Liver (tissue), 8 donors: ENCODE measurements at regions not wholly inside any gene's neighbourhood (a gene's known extent, or its start where the extent isn't known, plus 50 kb on each side); places are given as distances from the start of the nearest gene placed in this dataset.

ENCODE experiments used
- DNase-seq: peaks from one replicate; pipeline ENCODE4 v3.0.0-alpha.2; 2017; ENCODE audit warnings: low spot score
- H3K27ac ChIP-seq, 2 donors: one replicate each; pipeline ENCODE4 v1.7.0; 2013; ENCODE audit warnings: inconsistent platforms in 2 of 2, low read length in 2 of 2, control low read depth in 1 of 2, low read depth in 1 of 2, mild to moderate bottlenecking in 1 of 2
- H3K27me3 ChIP-seq, 4 donors: one replicate each; pipeline versions ENCODE4 v1.6.1 to v1.7.0; 2013; ENCODE audit warnings: low read length in 3 of 4, inconsistent platforms in 1 of 4, mild to moderate bottlenecking in 1 of 4, moderate library complexity in 1 of 4; ENCODE audit not compliant: control insufficient read depth in 4 of 4, insufficient read depth in 4 of 4
- H3K36me3 ChIP-seq, 4 donors: one replicate each; pipeline versions ENCODE4 v1.6.1 to v1.7.0; 2013; ENCODE audit warnings: low read length in 3 of 4, mild to moderate bottlenecking in 3 of 4, low read depth in 1 of 4, moderate library complexity in 1 of 4; ENCODE audit not compliant: control insufficient read depth in 4 of 4, insufficient read depth in 3 of 4
- H3K4me1 ChIP-seq, 4 donors: one replicate each; pipeline versions ENCODE4 v1.6.1 to v1.7.0; 2013; ENCODE audit warnings: low read length in 3 of 4, mild to moderate bottlenecking in 3 of 4, moderate library complexity in 1 of 4; ENCODE audit not compliant: control insufficient read depth in 4 of 4, insufficient read depth in 4 of 4
- H3K4me3 ChIP-seq, 3 donors: one replicate each; pipeline versions ENCODE4 v1.6.1 to v1.7.0; 2013; ENCODE audit warnings: low read length in 3 of 3, control low read depth in 1 of 3, low read depth in 1 of 3, mild to moderate bottlenecking in 1 of 3
- H3K9ac ChIP-seq, 2 donors: one replicate each; pipeline ENCODE4 v1.7.0; 2013; ENCODE audit warnings: low read length in 2 of 2, mild to moderate bottlenecking in 2 of 2, moderate library complexity in 2 of 2, control low read depth in 1 of 2, low read depth in 1 of 2
- H3K9me3 ChIP-seq, 4 donors: one replicate each; pipeline versions ENCODE4 v1.6.1 to v1.7.0; 2013; ENCODE audit warnings: low read length in 3 of 4; ENCODE audit not compliant: control insufficient read depth in 4 of 4
- EGR1 ChIP-seq, 2 donors: IDR thresholded peaks; 2 replicates each; pipeline ENCODE4 v1.6.1; 2016 to 2018; ENCODE audit warnings: antibody characterized with exemption in 2 of 2, low read depth in 2 of 2
- FOXA1 ChIP-seq: IDR thresholded peaks from 2 replicates; pipeline ENCODE4 v1.6.1; 2016; ENCODE audit warnings: antibody characterized with exemption
- FOXA2 ChIP-seq: IDR thresholded peaks from 2 replicates; pipeline ENCODE4 v1.6.1; 2016; ENCODE audit warnings: antibody characterized with exemption
- GABPA ChIP-seq, 2 donors: IDR thresholded peaks in 1 of 2; conservative IDR thresholded peaks in 1 of 2; 2 replicates each; pipeline ENCODE4 v1.6.1; 2016; ENCODE audit warnings: antibody characterized with exemption in 2 of 2, mild to moderate bottlenecking in 1 of 2, moderate library complexity in 1 of 2
- HNF4A ChIP-seq, 2 donors: conservative IDR thresholded peaks; 2 replicates each; pipeline ENCODE4 v1.6.1; 2016; ENCODE audit warnings: antibody characterized with exemption in 2 of 2, mild to moderate bottlenecking in 2 of 2
- HNF4G ChIP-seq: IDR thresholded peaks from 2 replicates; pipeline ENCODE4 v1.6.1; 2016; ENCODE audit warnings: antibody characterized with exemption
- JUND ChIP-seq, 2 donors: IDR thresholded peaks; 2 replicates each; pipeline ENCODE4 v1.6.1; 2016; ENCODE audit warnings: antibody characterized with exemption in 2 of 2
- NR2F2 ChIP-seq: IDR thresholded peaks from 2 replicates; pipeline ENCODE4 v1.6.1; 2016; ENCODE audit warnings: antibody characterized with exemption
- RAD21 ChIP-seq, 2 donors: IDR thresholded peaks; 2 replicates each; pipeline ENCODE4 v1.6.1; 2016; ENCODE audit warnings: antibody characterized with exemption in 2 of 2, mild to moderate bottlenecking in 2 of 2
- RXRA ChIP-seq, 2 donors: IDR thresholded peaks; 2 replicates each; pipeline ENCODE4 v1.6.1; 2017 to 2018; ENCODE audit warnings: antibody characterized with exemption in 2 of 2, mild to moderate bottlenecking in 1 of 2
- SP1 ChIP-seq: IDR thresholded peaks from 2 replicates; pipeline ENCODE4 v1.6.1; 2018; ENCODE audit warnings: antibody characterized with exemption, mild to moderate bottlenecking
- TAF1 ChIP-seq: conservative IDR thresholded peaks from 2 replicates; pipeline ENCODE4 v1.6.1; 2016; ENCODE audit warnings: antibody characterized with exemption, mild to moderate bottlenecking
- YY1 ChIP-seq: IDR thresholded peaks from 2 replicates; pipeline ENCODE4 v1.6.1; 2016; ENCODE audit warnings: antibody characterized with exemption, mild to moderate bottlenecking
- WGBS: extraction: QIAGEN DNeasy Blood & Tissue Kit; methylation state at CpG from one replicate; pipeline ENCODE4 v1.1.7; 2013; 5-methylcytosine and 5-hydroxymethylcytosine counted together
- TF ChIP-seq, protein P1 (sequence below): IDR thresholded peaks from 2 replicates; pipeline ENCODE4 v1.6.1; 2016; ENCODE audit warnings: antibody characterized with exemption
- TF ChIP-seq, protein P2 (sequence below): fragments of 150-350 bp; IDR thresholded peaks from 2 replicates; pipeline ENCODE4 v1.5.1; 2017; ENCODE audit warnings: improper control_type of control experiment, low read depth, low read length; ENCODE audit not compliant: missing input control
- TF ChIP-seq, protein P3 (sequence below): IDR thresholded peaks from 2 replicates; pipeline ENCODE4 v1.6.1; 2016; ENCODE audit warnings: antibody characterized with exemption
- TF ChIP-seq, protein P4 (sequence below): IDR thresholded peaks from 2 replicates; pipeline ENCODE4 v1.6.1; 2016; ENCODE audit warnings: antibody characterized with exemption, mild to moderate bottlenecking
- TF ChIP-seq, protein P5 (sequence below): IDR thresholded peaks from 2 replicates; pipeline ENCODE4 v1.6.1; 2016; ENCODE audit warnings: antibody characterized with exemption
- donor health status: healthy.
- donor health status: healthy.
- donor health status: healthy.
- donor health status: healthy.
- donor health status: healthy.

DNA sequence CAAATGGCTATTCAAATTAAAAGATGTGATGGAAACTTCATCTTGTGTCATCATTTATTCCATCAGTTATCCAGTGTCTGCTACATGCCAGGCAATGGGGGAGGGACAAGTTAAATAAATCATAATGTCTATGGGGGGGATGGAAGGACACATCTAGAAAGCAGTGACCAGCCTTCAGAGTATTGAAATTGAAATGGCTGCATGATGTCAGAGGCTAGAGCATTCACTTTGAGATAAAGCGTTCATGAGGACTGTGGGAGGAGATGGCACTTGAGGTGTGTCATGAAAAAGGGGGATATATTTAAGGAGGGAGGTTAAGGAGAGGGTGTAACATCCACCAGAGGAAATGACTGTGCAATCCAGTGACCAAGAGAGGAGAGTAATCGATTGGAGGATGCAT is 50.6 kb downstream of the SLIT2 start:
- 89% methylated on average over 2 of the region's 2 CpGs for WGBS
- Histone ChIP-seq H3K9me3 (no peaks in the 10 kb centered on the region), H3K27me3 (no peaks in the 10 kb centered on the region), H3K27ac (no peak overlapping the region), H3K4me3 (no peak overlapping the region), H3K4me1 (no peaks in the 10 kb centered on the region), H3K36me3 (no peaks in the 10 kb centered on the region), H3K9ac (no peak overlapping the region)
- TF ChIP-seq RAD21 (IDR thresholded peaks at IDR 0.05) (no peak), SP1 (no peak), HNF4A (conservative IDR thresholded peaks at IDR 0.05) (no peak), HNF4G (no peak), GABPA (IDR thresholded peaks at IDR 0.05 in 1 of 2, conservative IDR thresholded peaks at IDR 0.05 in 1 of 2) (no peak), NR2F2 (no peak), FOXA2 (no peak), FOXA1 (no peak), RXRA (IDR thresholded peaks at IDR 0.05) (no peak), JUND (IDR thresholded peaks at IDR 0.05) (no peak), YY1 (no peak), EGR1 (IDR thresholded peaks at IDR 0.05; ENCODE audit: low read depth in 2 of 2) (no peak), TAF1 (no peak)
- TF ChIP-seq, protein P1, sequence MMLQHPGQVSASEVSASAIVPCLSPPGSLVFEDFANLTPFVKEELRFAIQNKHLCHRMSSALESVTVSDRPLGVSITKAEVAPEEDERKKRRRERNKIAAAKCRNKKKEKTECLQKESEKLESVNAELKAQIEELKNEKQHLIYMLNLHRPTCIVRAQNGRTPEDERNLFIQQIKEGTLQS, result no peak
- TF ChIP-seq, protein P2, sequence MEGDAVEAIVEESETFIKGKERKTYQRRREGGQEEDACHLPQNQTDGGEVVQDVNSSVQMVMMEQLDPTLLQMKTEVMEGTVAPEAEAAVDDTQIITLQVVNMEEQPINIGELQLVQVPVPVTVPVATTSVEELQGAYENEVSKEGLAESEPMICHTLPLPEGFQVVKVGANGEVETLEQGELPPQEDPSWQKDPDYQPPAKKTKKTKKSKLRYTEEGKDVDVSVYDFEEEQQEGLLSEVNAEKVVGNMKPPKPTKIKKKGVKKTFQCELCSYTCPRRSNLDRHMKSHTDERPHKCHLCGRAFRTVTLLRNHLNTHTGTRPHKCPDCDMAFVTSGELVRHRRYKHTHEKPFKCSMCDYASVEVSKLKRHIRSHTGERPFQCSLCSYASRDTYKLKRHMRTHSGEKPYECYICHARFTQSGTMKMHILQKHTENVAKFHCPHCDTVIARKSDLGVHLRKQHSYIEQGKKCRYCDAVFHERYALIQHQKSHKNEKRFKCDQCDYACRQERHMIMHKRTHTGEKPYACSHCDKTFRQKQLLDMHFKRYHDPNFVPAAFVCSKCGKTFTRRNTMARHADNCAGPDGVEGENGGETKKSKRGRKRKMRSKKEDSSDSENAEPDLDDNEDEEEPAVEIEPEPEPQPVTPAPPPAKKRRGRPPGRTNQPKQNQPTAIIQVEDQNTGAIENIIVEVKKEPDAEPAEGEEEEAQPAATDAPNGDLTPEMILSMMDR, result no peak
- TF ChIP-seq, protein P3, sequence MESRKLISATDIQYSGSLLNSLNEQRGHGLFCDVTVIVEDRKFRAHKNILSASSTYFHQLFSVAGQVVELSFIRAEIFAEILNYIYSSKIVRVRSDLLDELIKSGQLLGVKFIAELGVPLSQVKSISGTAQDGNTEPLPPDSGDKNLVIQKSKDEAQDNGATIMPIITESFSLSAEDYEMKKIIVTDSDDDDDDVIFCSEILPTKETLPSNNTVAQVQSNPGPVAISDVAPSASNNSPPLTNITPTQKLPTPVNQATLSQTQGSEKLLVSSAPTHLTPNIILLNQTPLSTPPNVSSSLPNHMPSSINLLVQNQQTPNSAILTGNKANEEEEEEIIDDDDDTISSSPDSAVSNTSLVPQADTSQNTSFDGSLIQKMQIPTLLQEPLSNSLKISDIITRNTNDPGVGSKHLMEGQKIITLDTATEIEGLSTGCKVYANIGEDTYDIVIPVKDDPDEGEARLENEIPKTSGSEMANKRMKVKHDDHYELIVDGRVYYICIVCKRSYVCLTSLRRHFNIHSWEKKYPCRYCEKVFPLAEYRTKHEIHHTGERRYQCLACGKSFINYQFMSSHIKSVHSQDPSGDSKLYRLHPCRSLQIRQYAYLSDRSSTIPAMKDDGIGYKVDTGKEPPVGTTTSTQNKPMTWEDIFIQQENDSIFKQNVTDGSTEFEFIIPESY, result no peak
- TF ChIP-seq, protein P4, sequence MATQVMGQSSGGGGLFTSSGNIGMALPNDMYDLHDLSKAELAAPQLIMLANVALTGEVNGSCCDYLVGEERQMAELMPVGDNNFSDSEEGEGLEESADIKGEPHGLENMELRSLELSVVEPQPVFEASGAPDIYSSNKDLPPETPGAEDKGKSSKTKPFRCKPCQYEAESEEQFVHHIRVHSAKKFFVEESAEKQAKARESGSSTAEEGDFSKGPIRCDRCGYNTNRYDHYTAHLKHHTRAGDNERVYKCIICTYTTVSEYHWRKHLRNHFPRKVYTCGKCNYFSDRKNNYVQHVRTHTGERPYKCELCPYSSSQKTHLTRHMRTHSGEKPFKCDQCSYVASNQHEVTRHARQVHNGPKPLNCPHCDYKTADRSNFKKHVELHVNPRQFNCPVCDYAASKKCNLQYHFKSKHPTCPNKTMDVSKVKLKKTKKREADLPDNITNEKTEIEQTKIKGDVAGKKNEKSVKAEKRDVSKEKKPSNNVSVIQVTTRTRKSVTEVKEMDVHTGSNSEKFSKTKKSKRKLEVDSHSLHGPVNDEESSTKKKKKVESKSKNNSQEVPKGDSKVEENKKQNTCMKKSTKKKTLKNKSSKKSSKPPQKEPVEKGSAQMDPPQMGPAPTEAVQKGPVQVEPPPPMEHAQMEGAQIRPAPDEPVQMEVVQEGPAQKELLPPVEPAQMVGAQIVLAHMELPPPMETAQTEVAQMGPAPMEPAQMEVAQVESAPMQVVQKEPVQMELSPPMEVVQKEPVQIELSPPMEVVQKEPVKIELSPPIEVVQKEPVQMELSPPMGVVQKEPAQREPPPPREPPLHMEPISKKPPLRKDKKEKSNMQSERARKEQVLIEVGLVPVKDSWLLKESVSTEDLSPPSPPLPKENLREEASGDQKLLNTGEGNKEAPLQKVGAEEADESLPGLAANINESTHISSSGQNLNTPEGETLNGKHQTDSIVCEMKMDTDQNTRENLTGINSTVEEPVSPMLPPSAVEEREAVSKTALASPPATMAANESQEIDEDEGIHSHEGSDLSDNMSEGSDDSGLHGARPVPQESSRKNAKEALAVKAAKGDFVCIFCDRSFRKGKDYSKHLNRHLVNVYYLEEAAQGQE, result no peak
- TF ChIP-seq, protein P5, sequence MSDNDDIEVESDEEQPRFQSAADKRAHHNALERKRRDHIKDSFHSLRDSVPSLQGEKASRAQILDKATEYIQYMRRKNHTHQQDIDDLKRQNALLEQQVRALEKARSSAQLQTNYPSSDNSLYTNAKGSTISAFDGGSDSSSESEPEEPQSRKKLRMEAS, result no peak
- no peak for DNase-seq
